ENCODE measurements at regions not wholly inside any gene's neighbourhood (a gene's known extent, or its start where the extent isn't known, plus 50 kb on each side); places are given as distances from the start of the nearest gene placed in this dataset.

DNA sequence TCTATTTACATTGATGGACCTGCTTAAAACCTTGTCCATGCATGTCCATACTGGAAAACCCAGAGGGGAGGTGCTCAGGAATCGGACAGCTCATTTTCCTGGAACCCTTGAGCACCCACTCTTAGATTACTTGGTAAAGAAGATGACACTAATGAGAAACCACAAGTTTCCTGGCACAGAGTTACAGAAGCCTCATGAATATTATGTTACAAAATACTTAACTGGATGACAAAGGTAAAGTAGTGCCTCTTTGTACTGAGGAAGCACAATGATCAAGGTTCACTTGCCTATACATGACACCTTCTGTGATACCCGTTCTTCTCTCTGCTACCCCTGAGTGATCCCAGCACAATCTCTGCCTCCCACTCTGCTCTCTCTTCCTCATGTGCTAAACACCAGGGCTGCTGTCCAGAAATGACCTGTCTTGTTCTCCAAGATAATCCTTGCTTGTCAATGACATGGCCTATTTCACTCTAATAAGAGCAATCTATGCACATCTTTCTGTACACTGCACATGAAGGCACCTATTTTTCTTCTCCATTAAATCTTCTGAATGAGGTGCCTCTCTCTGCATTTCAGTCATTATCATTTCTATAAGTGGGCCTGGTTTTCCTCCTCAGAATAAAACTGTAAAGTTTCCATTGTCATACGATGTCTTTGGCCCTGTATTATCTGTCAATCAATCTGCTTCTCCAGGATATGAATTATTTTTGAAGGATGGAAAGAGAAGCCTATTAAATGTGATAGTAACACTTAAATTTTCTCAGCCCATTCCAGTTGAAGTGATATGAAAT, 684.0 kb upstream of the ACO1 start:
- TF ChIP-seq, protein P1, sequence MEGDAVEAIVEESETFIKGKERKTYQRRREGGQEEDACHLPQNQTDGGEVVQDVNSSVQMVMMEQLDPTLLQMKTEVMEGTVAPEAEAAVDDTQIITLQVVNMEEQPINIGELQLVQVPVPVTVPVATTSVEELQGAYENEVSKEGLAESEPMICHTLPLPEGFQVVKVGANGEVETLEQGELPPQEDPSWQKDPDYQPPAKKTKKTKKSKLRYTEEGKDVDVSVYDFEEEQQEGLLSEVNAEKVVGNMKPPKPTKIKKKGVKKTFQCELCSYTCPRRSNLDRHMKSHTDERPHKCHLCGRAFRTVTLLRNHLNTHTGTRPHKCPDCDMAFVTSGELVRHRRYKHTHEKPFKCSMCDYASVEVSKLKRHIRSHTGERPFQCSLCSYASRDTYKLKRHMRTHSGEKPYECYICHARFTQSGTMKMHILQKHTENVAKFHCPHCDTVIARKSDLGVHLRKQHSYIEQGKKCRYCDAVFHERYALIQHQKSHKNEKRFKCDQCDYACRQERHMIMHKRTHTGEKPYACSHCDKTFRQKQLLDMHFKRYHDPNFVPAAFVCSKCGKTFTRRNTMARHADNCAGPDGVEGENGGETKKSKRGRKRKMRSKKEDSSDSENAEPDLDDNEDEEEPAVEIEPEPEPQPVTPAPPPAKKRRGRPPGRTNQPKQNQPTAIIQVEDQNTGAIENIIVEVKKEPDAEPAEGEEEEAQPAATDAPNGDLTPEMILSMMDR (IDR thresholded peaks at IDR 0.05; ENCODE audit: low read length) = no peak
- no peak for TF ChIP-seq EZH2 (optimal IDR thresholded peaks at IDR 0.05; ENCODE audit: low read depth, low read length)
